ENCODE measurements at regions not wholly inside any gene's neighbourhood (a gene's known extent, or its start where the extent isn't known, plus 50 kb on each side); places are given as distances from the start of the nearest gene placed in this dataset.

GRCh38 chr2:45209302-45209701, 200.1 kb upstream of the SIX2 start:
- TF ChIP-seq CTCF (IDR thresholded peaks at IDR 0.05) (no peak), POLR2A (IDR thresholded peaks at IDR 0.05) (no peak)

Data from testis (tissue), 2 donors.